HG03432 (cell line): ENCODE measurements at regions not wholly inside any gene's neighbourhood (a gene's known extent, or its start where the extent isn't known, plus 50 kb on each side); places are given as distances from the start of the nearest gene placed in this dataset.

ENCODE experiments used
- ATAC-seq: cut with Tn5 transposase; IDR thresholded peaks from one replicate; pipeline ENCODE4 v1.9.1; 2021; ENCODE audit warnings: mild to moderate bottlenecking, moderate library complexity; ENCODE audit not compliant: unreplicated experiment

DNA sequence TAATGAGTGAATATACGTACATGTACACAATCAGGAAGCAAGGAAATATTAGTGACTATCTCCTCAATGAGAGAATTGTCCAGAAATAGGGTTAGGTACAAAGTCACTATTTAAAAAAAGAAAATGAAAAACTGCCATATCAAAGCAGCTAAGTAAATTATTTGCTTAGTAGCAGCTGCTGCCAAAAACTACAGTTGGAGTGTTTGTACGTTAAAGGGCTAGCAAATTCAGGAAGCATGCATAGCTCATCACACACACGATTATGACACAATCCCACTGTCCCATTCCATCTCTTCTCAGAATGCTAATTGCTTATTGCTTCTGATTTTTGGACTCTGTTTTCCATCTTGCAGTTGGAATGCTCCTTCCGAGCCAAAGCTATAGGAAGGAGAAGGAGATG is 2012.5 kb upstream of the LRRTM1 start:
- ATAC-seq, result no peak

DNA sequence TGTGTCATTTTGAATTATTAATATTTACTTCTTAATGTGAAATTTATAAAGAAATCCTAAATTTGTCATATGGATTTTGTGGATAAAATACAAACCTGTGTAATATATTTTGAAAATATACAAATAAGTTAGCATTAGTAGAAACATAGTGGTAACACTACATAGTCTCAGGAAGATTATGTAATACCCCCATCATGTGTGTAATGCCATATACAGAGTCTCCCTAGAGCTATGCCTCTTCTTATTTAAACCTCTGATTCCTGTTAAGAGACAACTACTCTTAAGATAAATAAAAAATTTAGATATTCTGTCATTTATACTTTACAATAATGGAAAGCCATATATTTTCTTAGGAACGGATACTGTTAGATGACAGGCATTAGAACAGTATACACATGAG is 2012.0 kb upstream of the LRRTM1 start:
- ATAC-seq, result no peak

DNA sequence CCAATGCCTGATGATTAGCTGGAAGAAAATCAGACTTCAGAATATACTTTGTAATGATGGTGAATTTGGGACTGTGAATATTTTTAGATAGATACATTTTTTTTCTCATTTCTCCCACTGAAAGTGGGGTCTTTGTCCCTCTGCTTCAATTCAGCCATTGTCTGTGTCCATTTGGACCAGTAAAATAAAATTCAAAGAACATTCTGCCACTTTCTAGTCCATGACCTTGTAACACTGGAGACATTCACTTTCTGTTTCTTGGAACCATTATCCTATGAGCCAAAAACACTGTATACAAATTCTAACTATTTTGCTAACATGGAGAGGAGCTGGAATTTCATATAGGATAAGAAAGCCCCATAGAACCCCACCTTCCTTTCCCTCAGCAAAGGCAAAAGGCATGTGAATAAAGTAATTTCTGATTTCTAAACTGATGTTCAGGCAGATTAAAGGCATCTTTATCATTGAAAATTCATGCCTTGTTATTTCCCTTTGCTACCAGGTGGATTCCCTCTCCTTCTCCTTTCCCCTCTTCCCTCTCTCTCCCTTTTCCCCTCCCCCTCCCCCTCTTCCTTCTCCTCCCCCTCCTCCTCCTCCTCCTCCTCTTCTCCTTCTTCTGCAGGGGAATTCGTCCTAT is 2010.4 kb upstream of the LRRTM1 start:
- no peak for ATAC-seq

- no peak for ATAC-seq
Observed at GRCh38 chr2:82307511-82307910, 2003.0 kb upstream of the LRRTM1 start.

GRCh38 chr2:82301506-82301905 is 1997.0 kb upstream of the LRRTM1 start:
- ATAC-seq, result no peak

GRCh38 chr2:82289446-82289845 is 1984.9 kb upstream of the LRRTM1 start:
- ATAC-seq, result no peak

- ATAC-seq, result no peak
Observed at GRCh38 chr2:82283075-82283474, 1978.5 kb upstream of the LRRTM1 start.

- no peak for ATAC-seq
Observed at GRCh38 chr2:82282111-82282882, 1977.7 kb upstream of the LRRTM1 start.

- no peak for ATAC-seq
Observed at GRCh38 chr2:82279367-82279766, 1974.8 kb upstream of the LRRTM1 start.

GRCh38 chr2:82278416-82278815 is 1973.9 kb upstream of the LRRTM1 start:
- no peak for ATAC-seq

- no peak for ATAC-seq
Observed at GRCh38 chr2:82275599-82275998, 1971.0 kb upstream of the LRRTM1 start.

GRCh38 chr2:82268446-82268845 is 1963.9 kb upstream of the LRRTM1 start:
- no peak for ATAC-seq

- no peak for ATAC-seq
Observed at GRCh38 chr2:82260521-82260920, 1956.0 kb upstream of the LRRTM1 start.

GRCh38 chr2:82259551-82259950 is 1955.0 kb upstream of the LRRTM1 start:
- ATAC-seq, result no peak

DNA sequence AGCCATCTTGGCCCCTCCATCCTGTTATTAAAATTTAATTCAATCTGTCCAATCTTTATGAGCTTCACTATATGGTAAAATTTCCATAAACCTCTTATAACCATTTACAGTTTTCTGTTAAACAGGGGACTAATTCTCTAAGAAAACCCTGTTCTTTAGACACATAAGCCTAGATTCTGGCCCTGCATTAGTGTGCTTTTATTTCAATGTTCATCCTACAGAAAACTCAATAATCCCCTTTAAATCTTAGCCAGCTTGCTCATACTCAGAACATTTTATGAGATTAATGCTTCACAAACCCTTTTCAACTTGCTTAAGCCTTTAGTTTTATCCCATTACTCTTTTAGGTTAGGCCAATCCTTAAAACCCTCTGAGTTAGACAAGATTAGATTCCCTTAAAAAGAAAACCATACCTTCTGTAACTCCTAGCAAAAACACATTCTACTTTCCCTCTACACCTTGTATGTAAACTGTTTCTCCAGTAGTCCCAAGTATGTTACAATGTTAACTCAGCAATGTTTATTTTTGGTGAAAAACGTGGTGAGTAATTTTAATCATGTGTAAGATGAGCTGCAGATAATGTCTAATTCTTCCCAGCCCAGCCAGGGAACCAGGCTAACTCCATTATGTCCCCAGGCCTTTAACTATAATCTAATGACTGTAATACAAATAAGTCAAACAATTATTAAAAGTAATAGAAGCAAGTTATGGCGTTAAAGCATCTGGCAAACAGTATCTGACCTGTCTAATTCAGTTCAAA is 1953.4 kb upstream of the LRRTM1 start:
- ATAC-seq, result no peak

- no peak for ATAC-seq
Observed at GRCh38 chr2:82256983-82257632, 1952.6 kb upstream of the LRRTM1 start.

DNA sequence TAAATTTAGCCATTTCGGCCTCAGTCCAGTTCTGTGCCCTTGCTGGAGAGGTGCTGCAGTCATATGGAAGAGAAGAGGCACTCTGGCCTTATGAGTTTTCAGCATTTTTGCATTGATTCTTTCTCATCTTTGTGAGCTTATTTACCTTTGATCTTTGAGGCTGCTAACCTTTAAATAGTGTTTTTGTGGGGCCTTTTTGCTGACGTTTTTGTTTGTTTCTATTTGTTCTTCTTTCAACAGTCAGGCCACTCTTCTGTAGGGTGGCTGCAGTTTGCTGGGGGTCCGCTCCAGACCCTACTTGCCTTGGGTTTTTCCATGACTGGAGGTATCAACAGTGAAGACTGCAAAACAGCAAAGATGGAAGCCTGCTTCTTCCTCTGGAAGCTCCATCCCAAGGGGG is 1951.7 kb upstream of the LRRTM1 start:
- ATAC-seq, result no peak

DNA sequence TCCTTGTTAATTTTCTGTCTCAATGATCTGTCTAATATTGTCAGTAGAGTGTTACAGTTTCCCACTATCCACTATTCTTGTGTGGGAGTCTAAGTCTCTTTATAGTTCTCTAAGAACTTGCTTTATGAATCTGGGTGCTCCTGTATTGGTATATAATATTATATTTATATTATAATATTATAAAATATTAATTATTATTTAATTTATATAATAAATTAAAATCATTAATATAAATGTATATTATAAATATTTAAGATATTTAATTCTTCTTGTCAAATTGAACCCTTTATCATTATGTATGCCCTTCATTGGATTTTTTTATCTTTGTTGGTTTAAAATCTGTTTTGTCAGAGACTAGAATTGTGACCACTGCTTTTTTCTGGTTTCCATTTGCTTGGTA is 1950.2 kb upstream of the LRRTM1 start:
- no peak for ATAC-seq

GRCh38 chr2:82246220-82246775 is 1941.7 kb upstream of the LRRTM1 start:
- ATAC-seq, result no peak

DNA sequence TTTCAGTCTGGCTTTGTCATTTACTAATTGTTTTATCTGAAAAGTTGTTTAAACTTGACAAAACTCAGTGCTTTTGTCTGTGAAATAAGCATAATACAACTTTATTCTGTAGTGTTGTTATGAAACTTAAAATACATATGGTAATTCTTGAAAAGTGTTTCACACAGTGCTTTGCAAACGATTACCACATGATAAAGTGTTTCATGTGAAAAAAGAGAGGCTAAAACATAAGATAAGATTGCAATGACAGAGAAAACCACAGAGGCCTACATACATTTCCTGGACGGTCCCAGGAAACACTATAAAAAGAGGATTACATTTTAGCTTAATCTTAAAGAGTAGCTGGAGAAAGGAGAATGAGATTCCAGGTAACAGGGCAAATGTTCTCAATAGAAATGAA is 1934.6 kb upstream of the LRRTM1 start:
- no peak for ATAC-seq

DNA sequence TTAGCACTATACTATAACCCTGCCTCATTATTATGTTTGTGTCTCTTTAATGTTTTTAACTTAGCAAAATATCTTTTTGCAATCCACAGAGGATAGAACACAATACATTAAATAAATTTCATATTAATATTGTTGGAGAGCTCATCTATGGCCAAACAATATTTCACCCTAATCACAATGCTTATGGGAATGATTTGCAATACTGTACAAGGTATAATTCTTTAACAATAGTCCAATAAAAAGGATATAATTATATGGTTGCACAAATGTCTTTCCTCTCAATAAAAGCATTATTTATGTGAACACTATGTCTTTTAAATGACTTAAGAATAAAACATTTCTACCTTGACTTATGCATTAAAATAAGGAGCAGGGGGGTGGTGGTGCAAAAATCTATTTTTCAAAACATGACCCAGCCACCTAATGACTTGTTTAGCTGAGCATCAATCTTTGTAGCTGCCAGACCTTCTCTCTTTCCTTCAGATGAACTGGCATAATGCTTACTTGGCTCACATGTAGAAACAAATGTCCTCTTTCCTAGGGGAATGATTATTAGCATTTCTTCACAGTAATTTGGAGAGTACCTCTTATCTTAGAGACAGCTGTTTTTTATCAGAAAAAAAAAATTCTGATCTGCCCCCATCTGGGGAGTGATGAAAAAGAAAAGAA is 1933.6 kb upstream of the LRRTM1 start:
- ATAC-seq, result no peak
